22Rv1 (cell line): ENCODE measurements at regions not wholly inside any gene's neighbourhood (a gene's known extent, or its start where the extent isn't known, plus 50 kb on each side); places are given as distances from the start of the nearest gene placed in this dataset.
"Not testable (repeated sequence)": the region's sequence is repeated elsewhere in the genome, so short reads cannot be mapped to it uniquely, and the experiment has no call there.

Experiments used
- H3K27ac ChIP-seq: fragments of 450-650 bp; 2 replicates; pipeline ENCODE4 v1.5.1; 2017
- ZFX ChIP-seq: fragments of 450-650 bp; IDR thresholded peaks from 2 replicates; pipeline ENCODE4 v1.6.1; 2017; ENCODE audit warnings: antibody characterized with exemption, borderline replicate concordance
- TF ChIP-seq, protein P1 (sequence below): fragments of 450-650 bp; IDR thresholded peaks from 2 replicates; pipeline ENCODE4 v1.5.1; 2017; ENCODE audit warnings: mild to moderate bottlenecking

DNA sequence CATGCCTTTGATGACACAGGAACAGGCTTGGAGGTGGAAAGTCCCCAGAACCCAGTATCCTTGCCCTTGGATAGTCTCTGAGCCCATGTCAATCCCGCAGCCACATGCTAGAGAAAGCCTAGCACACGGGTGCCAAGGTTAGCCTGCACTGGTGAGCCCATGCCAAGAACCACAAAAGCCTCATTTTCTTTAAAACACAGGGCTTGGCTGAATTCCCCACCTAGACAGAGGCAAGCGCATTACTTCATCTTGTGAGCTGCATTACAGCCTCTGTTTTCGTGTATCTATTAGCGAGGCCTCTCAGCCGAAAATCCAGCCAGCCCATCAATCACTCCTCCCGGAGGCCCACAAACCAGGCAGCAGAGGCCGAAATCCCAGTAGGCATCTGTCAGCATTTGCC lies 314.9 kb upstream of the AUTS2 start:
- H3K27ac ChIP-seq, result no peak overlapping the region
- TF ChIP-seq ZFX, result no peak
- TF ChIP-seq, protein P1, sequence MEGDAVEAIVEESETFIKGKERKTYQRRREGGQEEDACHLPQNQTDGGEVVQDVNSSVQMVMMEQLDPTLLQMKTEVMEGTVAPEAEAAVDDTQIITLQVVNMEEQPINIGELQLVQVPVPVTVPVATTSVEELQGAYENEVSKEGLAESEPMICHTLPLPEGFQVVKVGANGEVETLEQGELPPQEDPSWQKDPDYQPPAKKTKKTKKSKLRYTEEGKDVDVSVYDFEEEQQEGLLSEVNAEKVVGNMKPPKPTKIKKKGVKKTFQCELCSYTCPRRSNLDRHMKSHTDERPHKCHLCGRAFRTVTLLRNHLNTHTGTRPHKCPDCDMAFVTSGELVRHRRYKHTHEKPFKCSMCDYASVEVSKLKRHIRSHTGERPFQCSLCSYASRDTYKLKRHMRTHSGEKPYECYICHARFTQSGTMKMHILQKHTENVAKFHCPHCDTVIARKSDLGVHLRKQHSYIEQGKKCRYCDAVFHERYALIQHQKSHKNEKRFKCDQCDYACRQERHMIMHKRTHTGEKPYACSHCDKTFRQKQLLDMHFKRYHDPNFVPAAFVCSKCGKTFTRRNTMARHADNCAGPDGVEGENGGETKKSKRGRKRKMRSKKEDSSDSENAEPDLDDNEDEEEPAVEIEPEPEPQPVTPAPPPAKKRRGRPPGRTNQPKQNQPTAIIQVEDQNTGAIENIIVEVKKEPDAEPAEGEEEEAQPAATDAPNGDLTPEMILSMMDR, result no peak

DNA sequence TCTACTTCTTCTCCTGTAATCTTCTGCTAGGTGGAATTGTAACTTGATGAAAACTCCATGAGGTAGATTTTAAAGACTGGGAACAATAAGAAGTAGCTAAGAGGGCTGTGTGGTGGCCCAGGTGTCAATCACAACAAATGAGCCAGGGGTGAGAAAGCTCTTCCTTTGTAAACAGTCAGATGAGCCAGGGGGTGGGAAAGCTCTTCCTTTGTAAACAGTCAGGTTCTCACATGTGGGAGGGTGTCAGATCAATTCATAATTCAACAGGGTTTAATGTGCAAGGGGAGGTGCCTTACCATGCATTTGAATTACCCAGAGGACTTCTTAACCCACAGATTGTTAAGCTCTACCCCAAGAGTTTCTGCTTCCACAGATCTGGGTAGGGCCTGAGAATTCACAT lies 312.4 kb upstream of the AUTS2 start:
- no peak for TF ChIP-seq ZFX
- TF ChIP-seq, protein P1, result no peak
- no peak overlapping the region for H3K27ac ChIP-seq

DNA sequence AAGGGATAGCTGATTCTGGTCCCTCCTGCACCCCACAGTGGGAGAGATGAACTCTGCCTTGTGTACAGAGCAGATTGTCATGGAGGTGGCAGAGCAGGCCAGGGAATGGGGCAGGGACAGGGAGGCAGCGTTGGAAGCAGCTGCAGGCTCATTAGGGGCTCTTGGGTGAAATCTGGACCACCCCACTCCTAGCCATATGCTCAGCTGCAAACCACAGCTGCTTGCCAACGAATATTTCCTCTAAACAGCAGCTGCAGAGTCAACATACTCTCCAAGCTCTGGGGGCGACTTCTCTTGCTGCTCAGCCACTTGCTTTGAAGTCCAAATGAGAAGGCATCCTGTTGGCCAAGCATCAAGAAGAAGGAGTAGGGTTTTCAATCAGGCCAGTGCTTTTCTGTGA lies 302.3 kb upstream of the AUTS2 start:
- TF ChIP-seq, protein P1, result no peak
- TF ChIP-seq ZFX, result no peak
- H3K27ac ChIP-seq, result no peak overlapping the region

DNA sequence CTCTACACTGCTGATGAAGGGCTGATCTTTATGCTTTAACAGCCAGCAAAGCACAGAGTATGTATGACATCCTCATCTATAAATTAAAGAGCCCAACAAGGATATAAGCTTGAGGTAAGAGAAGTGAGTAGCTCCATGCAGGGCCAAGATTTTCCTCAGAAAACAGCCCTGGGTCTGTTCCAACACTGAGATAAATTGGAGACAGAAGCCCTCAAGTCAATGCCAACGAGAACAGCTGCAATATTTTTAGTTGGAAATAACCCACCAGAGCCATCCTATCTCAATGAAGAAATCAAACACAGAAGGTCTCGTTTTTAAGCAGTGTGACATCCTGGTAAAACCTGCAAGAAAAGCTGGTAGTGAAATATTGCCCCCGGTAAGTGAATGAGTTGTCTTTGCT lies 297.0 kb upstream of the AUTS2 start:
- no peak overlapping the region for H3K27ac ChIP-seq
- TF ChIP-seq ZFX, result no peak
- TF ChIP-seq, protein P1, result no peak

DNA sequence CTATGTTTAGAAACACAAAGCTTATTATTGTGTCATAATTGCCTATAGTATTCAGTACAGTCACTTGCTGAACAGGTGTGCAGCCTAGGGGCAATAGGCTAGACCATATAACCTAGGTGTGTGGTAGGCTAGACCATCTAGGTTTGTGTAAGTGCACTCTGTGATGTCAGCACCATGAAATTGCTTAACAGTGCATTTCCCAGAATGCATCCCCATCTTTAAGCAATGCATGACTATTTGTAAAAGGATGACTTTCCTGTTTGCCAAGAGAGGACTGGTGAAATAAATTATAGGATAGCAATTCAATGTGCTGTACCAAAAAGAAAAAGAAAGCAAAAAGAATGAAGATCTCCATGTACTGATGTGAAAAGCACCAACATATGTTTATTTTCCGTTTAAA lies 288.7 kb upstream of the AUTS2 start:
- H3K27ac ChIP-seq, result no peak overlapping the region
- TF ChIP-seq, protein P1, result no peak
- TF ChIP-seq ZFX, result no peak

DNA sequence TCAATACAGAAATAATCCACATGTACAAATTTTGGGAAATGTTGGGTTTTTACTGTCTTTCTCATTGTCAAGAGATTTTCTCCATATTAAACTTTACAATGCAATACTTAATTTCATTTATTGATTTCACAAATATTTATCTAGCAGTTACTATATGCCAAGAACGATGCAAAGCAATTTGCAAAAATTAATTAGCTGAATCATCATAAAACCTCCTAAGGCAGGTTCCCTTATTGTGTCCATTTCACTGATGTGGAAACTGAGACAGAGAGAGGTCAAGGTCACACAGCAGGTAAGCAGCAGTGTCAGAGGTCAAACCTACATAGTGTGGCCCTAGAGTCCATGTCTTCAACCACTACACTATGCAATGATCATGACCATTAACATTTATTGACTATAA lies 286.8 kb upstream of the AUTS2 start:
- no peak for TF ChIP-seq ZFX
- TF ChIP-seq, protein P1, result no peak
- H3K27ac ChIP-seq, result no peak overlapping the region

DNA sequence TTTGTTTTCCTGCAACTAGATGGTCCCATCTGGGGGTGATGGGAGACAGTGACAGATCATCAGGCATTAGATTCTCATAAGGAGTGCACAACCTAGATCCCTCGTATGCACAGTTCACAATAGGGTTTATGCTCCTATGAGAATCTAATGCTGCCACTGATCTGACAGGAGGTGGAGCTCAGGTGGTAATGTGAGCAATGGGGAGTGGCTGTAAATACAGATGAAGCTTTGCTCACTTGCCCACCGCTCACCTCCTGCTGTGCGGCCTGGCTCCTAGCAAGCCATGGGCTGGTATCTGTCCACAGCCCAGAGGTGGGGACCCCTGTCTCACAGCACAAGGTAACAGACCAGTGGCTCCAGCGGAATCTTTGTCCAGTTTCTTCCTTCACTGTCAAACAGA lies 284.4 kb upstream of the AUTS2 start:
- H3K27ac ChIP-seq, result not testable (repeated sequence)

DNA sequence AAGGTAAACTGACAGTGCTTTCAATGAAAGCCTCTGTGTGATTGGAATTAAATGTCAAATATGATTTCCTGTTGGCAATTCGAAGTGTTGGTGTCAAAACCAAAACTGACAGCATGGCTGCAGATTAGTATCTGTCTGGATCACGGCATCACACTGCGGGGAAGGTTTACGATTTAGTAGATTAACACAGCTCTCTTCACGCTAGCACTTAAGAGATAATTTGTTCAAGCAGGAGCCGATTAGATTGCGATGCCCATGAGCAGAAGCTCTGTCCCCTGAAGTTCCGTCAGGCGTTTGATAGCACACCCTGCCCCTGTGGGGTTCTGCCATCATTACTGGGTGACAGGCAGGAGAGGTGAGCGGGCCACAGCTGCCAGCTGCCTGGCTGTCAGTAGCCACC lies 279.5 kb upstream of the AUTS2 start:
- no peak for TF ChIP-seq ZFX
- TF ChIP-seq, protein P1, result no peak
- no peak overlapping the region for H3K27ac ChIP-seq
